A673 (cell line): ENCODE measurements at regions not wholly inside any gene's neighbourhood (a gene's known extent, or its start where the extent isn't known, plus 50 kb on each side); places are given as distances from the start of the nearest gene placed in this dataset.

Experiments
- BruUV-seq: library from RNA; stranded (reverse); fragments of 400-500 nt; replicated peaks from 2 replicates; lab custom pipeline; 2021; lab: Mats Ljungman, UMichigan
- CTCF ChIA-PET: fragments of 300-600 bp; sonication (Branson Sonifier 250); formaldehyde crosslinking; loops from one replicate; lab custom pipeline; 2022; ENCODE audit warnings: antibody characterized with exemption; lab: Charles Lee
- POLR2A ChIA-PET: fragments of 300-600 bp; sonication (Branson Sonifier 250); formaldehyde crosslinking; loops from one replicate; lab custom pipeline; 2022; ENCODE audit warnings: antibody characterized with exemption; ENCODE audit not compliant: low non-redundant PET; lab: Charles Lee
- DNase-seq: peaks from one replicate; pipeline ENCODE4 v3.0.0-alpha.2; 2015; ENCODE audit warnings: low spot score
- H3K27ac ChIP-seq: fragments of 200-600 bp; sonication (generic); 2 replicates; pipeline ENCODE4 v1.5.1; 2016; ENCODE audit warnings: mixed run types, low read depth, mild to moderate bottlenecking, mixed read lengths, antibody characterized with exemption, low read length; ENCODE audit not compliant: poor library complexity, severe bottlenecking
- H3K27me3 ChIP-seq: fragments of 200-600 bp; sonication (generic); replicated peaks from 2 replicates; pipeline ENCODE4 v1.6.1; 2017; ENCODE audit warnings: mixed run types, low read depth, mild to moderate bottlenecking, mixed read lengths, antibody characterized with exemption, low read length; ENCODE audit not compliant: insufficient read depth, poor library complexity
- H3K36me3 ChIP-seq: fragments of 200-600 bp; sonication (generic); 2 replicates; pipeline ENCODE4 v1.6.1; 2016; ENCODE audit warnings: mixed run types, mild to moderate bottlenecking, mixed read lengths, antibody characterized with exemption, low read length; ENCODE audit not compliant: insufficient read depth, poor library complexity, severe bottlenecking
- H3K4me1 ChIP-seq: fragments of 200-600 bp; sonication (generic); 2 replicates; pipeline ENCODE4 v1.6.1; 2017; ENCODE audit warnings: mixed run types, mild to moderate bottlenecking, mixed read lengths, antibody characterized with exemption, low read length; ENCODE audit not compliant: insufficient read depth, poor library complexity, severe bottlenecking
- H3K4me3 ChIP-seq: fragments of 200-600 bp; sonication (generic); 2 replicates; pipeline ENCODE4 v1.5.1; 2016; ENCODE audit warnings: low read depth, mixed run types, mild to moderate bottlenecking, mixed read lengths, low read length; ENCODE audit not compliant: poor library complexity, severe bottlenecking
- H3K9me3 ChIP-seq: fragments of 200-600 bp; sonication (generic); 2 replicates; pipeline ENCODE4 v1.6.1; 2016; ENCODE audit warnings: mixed run types, low read depth, mild to moderate bottlenecking, mixed read lengths, antibody characterized with exemption, low read length; ENCODE audit not compliant: poor library complexity, severe bottlenecking
- EZH2 ChIP-seq: fragments of 200-600 bp; sonication (generic); IDR thresholded peaks from 2 replicates; pipeline ENCODE4 v1.6.1; 2017; ENCODE audit warnings: borderline replicate concordance, low read depth, mild to moderate bottlenecking, mixed read lengths, antibody characterized with exemption, low read length; ENCODE audit not compliant: poor library complexity, severe bottlenecking
- intact Hi-C: fragments of 100-400 bp; cut with micrococcal nuclease; formaldehyde crosslinking; loops from one replicate; pipeline ENCODE4 v1.10.0; 2022; ENCODE audit not compliant: unreplicated experiment
- TF ChIP-seq, protein P1 (sequence below): fragments of 300-800, 200-600 bp; sonication (generic); conservative IDR thresholded peaks from 2 replicates; pipeline ENCODE4 v1.5.1; 2017; ENCODE audit warnings: low read depth, mild to moderate bottlenecking, antibody characterized with exemption, low read length, moderate library complexity, mixed read lengths

DNA sequence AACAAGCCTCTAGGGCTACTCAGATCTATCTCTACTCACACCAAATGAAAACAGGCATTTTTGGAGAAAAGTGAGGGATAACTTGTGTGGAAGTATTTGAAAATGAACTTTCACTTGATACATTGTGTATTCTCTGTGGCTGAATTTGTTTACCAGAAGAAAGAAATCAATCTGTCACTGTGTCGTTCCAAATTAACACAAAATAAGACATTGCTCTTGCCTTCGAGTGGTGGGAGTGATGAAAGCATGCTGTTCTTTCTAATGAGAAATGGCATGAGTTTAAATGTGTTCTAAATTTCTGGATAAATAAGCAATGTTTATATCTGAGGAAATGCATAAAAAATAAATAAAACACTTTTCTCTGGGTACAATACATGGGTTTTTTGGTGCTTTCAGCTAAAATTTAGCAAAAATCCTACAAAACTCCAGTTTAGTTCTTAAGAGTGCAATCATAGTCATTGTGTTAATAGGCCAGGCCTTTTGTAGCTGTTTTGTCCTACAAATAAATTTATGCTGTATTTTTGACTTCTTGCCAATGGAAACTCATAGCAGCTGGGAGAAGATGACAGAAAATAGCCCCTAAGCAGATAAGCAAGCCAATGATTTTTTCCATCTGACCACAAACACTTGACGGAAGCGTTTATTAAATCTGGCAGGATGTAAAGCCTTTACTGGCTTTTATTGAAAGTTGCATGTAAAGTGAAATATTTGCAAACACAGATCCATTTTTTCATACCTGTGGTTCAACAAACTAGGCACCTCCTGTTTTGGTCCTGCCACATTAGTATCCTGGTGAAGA lies 1064.1 kb upstream of the GHITM start:
- no TSS peak for BruUV-seq
- H3K4me1 ChIP-seq = no peaks in the 10 kb centered on the region
- POLR2A ChIA-PET = no interaction called here
- CTCF ChIA-PET = no interaction called here
- no peak for DNase-seq
- TF ChIP-seq, protein P1, sequence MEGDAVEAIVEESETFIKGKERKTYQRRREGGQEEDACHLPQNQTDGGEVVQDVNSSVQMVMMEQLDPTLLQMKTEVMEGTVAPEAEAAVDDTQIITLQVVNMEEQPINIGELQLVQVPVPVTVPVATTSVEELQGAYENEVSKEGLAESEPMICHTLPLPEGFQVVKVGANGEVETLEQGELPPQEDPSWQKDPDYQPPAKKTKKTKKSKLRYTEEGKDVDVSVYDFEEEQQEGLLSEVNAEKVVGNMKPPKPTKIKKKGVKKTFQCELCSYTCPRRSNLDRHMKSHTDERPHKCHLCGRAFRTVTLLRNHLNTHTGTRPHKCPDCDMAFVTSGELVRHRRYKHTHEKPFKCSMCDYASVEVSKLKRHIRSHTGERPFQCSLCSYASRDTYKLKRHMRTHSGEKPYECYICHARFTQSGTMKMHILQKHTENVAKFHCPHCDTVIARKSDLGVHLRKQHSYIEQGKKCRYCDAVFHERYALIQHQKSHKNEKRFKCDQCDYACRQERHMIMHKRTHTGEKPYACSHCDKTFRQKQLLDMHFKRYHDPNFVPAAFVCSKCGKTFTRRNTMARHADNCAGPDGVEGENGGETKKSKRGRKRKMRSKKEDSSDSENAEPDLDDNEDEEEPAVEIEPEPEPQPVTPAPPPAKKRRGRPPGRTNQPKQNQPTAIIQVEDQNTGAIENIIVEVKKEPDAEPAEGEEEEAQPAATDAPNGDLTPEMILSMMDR = no peak
- no peak for TF ChIP-seq EZH2
- no peaks in the 10 kb centered on the region for H3K27me3 ChIP-seq
- H3K4me3 ChIP-seq = no peak overlapping the region
- H3K9me3 ChIP-seq = peaks cover 12% of the 10 kb centered on the region
- intact Hi-C loops = no loop called here
- H3K27ac ChIP-seq = no peak overlapping the region
- H3K36me3 ChIP-seq = no peaks in the 10 kb centered on the region

DNA sequence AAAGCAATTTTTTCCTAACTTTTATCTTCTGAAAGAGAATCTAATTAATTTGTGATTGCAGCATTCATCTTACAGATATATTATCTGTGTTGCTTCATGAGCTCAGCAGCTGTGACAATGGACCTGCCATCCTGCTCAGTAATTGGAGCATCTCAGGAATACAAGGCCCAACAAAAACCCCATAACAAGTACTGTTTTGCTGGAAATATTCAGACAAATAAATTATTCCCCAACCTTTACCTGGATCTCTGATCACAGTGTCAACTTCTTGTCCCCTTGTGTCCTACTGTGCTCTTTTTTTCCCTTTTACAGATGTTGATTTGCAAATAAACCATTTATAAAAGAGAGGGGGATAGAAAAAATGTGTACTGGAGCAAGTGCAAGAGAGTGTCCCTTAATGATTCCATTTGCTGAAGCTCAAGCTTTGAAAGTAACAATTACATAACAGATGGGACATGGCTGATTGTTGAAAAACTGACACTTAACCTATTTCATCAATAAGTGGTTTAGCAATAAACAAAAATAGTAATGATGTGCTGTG lies 1063.4 kb upstream of the GHITM start:
- Histone ChIP-seq H3K27ac (no peak overlapping the region), H3K27me3 (no peaks in the 10 kb centered on the region), H3K36me3 (no peaks in the 10 kb centered on the region), H3K4me1 (no peaks in the 10 kb centered on the region), H3K9me3 (peaks cover 12% of the 10 kb centered on the region), H3K4me3 (no peak overlapping the region)
- intact Hi-C loops = no loop called here
- no peak for DNase-seq
- no TSS peak for BruUV-seq
- CTCF ChIA-PET = no interaction called here
- POLR2A ChIA-PET = no interaction called here
- no peak for TF ChIP-seq EZH2
- TF ChIP-seq, protein P1 = no peak

DNA sequence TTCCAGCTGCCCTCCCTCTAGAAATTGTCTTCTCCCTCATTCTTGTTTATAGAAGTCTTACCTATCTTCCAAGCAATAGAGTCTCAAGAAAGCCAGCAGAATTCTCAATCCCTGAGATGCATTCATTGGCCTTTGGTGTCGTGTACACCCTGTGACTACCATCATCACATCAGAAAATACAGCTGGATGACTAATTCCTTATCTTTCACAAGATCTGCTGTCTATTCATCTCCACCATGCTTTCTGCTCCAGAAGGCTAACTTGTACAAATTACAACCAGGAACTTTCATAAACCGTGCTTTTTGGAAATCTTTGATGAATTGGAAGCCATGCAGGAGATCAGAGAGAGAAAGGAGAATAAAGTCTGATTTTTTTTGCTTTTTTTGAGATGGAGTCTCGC lies 1062.9 kb upstream of the GHITM start:
- H3K27ac ChIP-seq = no peak overlapping the region
- POLR2A ChIA-PET = no interaction called here
- DNase-seq = no peak
- CTCF ChIA-PET = no interaction called here
- no peaks in the 10 kb centered on the region for H3K4me1 ChIP-seq
- H3K36me3 ChIP-seq = no peaks in the 10 kb centered on the region
- BruUV-seq = no TSS peak
- H3K4me3 ChIP-seq = no peak overlapping the region
- H3K9me3 ChIP-seq = peaks cover 12% of the 10 kb centered on the region
- H3K27me3 ChIP-seq = no peaks in the 10 kb centered on the region
- intact Hi-C loops = no loop called here
- no peak for TF ChIP-seq EZH2
- TF ChIP-seq, protein P1 = no peak
